PC-3 (cell line): ENCODE measurements at regions not wholly inside any gene's neighbourhood (a gene's known extent, or its start where the extent isn't known, plus 50 kb on each side); places are given as distances from the start of the nearest gene placed in this dataset.

Experiments
- ATAC-seq: fragments of 200-7000 bp; cut with Tn5 transposase; 2 replicates; pipeline ENCODE4 v1.9.1; 2020; ENCODE audit warnings: mild to moderate bottlenecking, moderate library complexity
- BruUV-seq: library from RNA; stranded (reverse); fragments of 400-500 nt; replicated peaks from 2 replicates; lab custom pipeline; 2021; lab: Mats Ljungman, UMichigan
- CTCF ChIA-PET: fragments of 300-600 bp; sonication (Branson Sonifier 250); formaldehyde crosslinking; loops from one replicate; lab custom pipeline; 2022; ENCODE audit warnings: antibody characterized with exemption; lab: Charles Lee
- POLR2A ChIA-PET: fragments of 300-600 bp; sonication (Branson Sonifier 250); formaldehyde crosslinking; loops from one replicate; lab custom pipeline; 2022; ENCODE audit warnings: antibody characterized with exemption; ENCODE audit not compliant: unreplicated experiment; lab: Charles Lee
- DNase-seq: peaks from one replicate; pipeline ENCODE4 v3.0.0-alpha.2; 2015
- H2AFZ ChIP-seq: fragments of 300-600 bp; sonication (generic); 2 replicates; pipeline ENCODE4 v1.6.0; 2016; ENCODE audit warnings: antibody characterized with exemption, low read length
- H3F3A ChIP-seq: fragments of 300-600 bp; sonication (generic); one replicate; pipeline ENCODE4 v1.6.0; 2017; ENCODE audit warnings: antibody characterized with exemption, low read length, control low read depth, mild to moderate bottlenecking; ENCODE audit not compliant: unreplicated experiment
- H3K27ac ChIP-seq: fragments of 300-600 bp; sonication (generic); 2 replicates; pipeline ENCODE4 v1.5.1; 2016; ENCODE audit warnings: mild to moderate bottlenecking, low read length
- H3K27me3 ChIP-seq: fragments of 300-600 bp; sonication (generic); 2 replicates; pipeline ENCODE4 v1.6.1; 2016; ENCODE audit warnings: low read length, mixed read lengths
- H3K36me3 ChIP-seq: fragments of 300-600 bp; sonication (generic); 2 replicates; pipeline ENCODE4 v1.6.1; 2016; ENCODE audit warnings: low read depth, mixed run types, low read length, mixed read lengths
- H3K4me1 ChIP-seq: fragments of 300-600 bp; sonication (generic); 2 replicates; pipeline ENCODE4 v1.5.1; 2016; ENCODE audit warnings: low read length; ENCODE audit not compliant: insufficient read depth
- H3K4me2 ChIP-seq: fragments of 300-600 bp; sonication (generic); 2 replicates; pipeline ENCODE4 v1.6.0; 2016; ENCODE audit warnings: low read length
- H3K4me3 ChIP-seq: fragments of 300-600 bp; sonication (generic); 2 replicates; pipeline ENCODE4 v1.5.1; 2016; ENCODE audit warnings: mild to moderate bottlenecking, low read length, mixed read lengths
- H3K79me2 ChIP-seq: fragments of 300-600 bp; sonication (generic); 2 replicates; pipeline ENCODE4 v1.6.1; 2017; ENCODE audit warnings: low read length, mixed read lengths
- H3K9ac ChIP-seq: fragments of 300-600 bp; sonication (generic); 2 replicates; pipeline ENCODE4 v1.6.0; 2016; ENCODE audit warnings: mild to moderate bottlenecking, low read length
- H3K9me2 ChIP-seq: fragments of 300-600 bp; sonication (generic); replicated peaks from 2 replicates; pipeline ENCODE4 v1.6.1; 2016; ENCODE audit warnings: mixed run types, low read length, mixed read lengths
- H3K9me3 ChIP-seq: fragments of 300-600 bp; sonication (generic); 2 replicates; pipeline ENCODE4 v1.6.1; 2016; ENCODE audit warnings: low read length, mixed read lengths
- H4K20me1 ChIP-seq: fragments of 300-600 bp; sonication (generic); 2 replicates; pipeline ENCODE4 v1.6.1; 2016; ENCODE audit warnings: low read length, mixed read lengths
- EZH2 ChIP-seq: fragments of 300-600 bp; sonication (generic); IDR thresholded peaks from one replicate; pipeline ENCODE4 v1.6.1; 2017; ENCODE audit warnings: antibody characterized with exemption, mild to moderate bottlenecking, low read length; ENCODE audit not compliant: unreplicated experiment
- EZH2phosphoT487 ChIP-seq: fragments of 300-600 bp; sonication (generic); IDR thresholded peaks from 2 replicates; pipeline ENCODE4 v1.6.1; 2018; ENCODE audit warnings: mild to moderate bottlenecking, antibody characterized with exemption, low read length, borderline replicate concordance
- intact Hi-C: fragments of 100-400 bp; cut with micrococcal nuclease; formaldehyde crosslinking; loops from 2 replicates; pipeline ENCODE4 v1.9.0; 2023
- TF ChIP-seq, protein P1 (sequence below): fragments of 300-600 bp; sonication (generic); conservative IDR thresholded peaks from 2 replicates; pipeline ENCODE4 v1.5.1; 2017; ENCODE audit warnings: antibody characterized with exemption, low read depth, mild to moderate bottlenecking, low read length

DNA sequence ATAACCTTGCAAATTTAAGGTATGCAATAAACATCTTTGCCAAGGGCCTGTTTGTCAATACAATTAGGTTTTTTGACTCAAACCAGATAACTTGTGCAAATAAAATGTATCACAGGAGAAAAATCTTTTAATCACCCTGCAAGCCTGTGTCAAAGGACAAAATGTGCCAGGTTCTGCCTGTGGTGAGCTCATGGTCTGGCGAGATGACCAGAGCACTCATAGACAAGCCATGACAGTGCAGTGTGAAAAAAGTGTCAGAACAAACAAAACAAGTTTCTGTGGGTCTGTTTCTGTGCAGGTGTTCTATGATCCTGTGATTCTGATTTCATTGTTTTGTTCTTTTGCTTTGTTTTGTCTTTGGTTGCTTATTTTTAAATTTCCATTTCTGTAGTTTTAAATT is 847.2 kb downstream of the VRK1 start:
- POLR2A ChIA-PET, result no interaction called here
- peaks cover 10% of the 10 kb centered on the region; the same call in 1 of the 2 replicates for H3K27me3 ChIP-seq
- no peaks in the 10 kb centered on the region for H3K36me3 ChIP-seq
- TF ChIP-seq, protein P1, sequence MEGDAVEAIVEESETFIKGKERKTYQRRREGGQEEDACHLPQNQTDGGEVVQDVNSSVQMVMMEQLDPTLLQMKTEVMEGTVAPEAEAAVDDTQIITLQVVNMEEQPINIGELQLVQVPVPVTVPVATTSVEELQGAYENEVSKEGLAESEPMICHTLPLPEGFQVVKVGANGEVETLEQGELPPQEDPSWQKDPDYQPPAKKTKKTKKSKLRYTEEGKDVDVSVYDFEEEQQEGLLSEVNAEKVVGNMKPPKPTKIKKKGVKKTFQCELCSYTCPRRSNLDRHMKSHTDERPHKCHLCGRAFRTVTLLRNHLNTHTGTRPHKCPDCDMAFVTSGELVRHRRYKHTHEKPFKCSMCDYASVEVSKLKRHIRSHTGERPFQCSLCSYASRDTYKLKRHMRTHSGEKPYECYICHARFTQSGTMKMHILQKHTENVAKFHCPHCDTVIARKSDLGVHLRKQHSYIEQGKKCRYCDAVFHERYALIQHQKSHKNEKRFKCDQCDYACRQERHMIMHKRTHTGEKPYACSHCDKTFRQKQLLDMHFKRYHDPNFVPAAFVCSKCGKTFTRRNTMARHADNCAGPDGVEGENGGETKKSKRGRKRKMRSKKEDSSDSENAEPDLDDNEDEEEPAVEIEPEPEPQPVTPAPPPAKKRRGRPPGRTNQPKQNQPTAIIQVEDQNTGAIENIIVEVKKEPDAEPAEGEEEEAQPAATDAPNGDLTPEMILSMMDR, result no peak
- no peak for TF ChIP-seq EZH2phosphoT487
- no peak for TF ChIP-seq EZH2
- no peaks in the 10 kb centered on the region for H3K4me1 ChIP-seq
- no peak overlapping the region for H2AFZ ChIP-seq
- no peaks in the 10 kb centered on the region for H3K9me2 ChIP-seq
- no peak overlapping the region for H3K4me3 ChIP-seq
- H3K27ac ChIP-seq, result no peak overlapping the region
- no peak overlapping the region for H3K9ac ChIP-seq
- H4K20me1 ChIP-seq, result no peaks in the 10 kb centered on the region
- no peaks in the 10 kb centered on the region for H3F3A ChIP-seq
- H3K4me2 ChIP-seq, result no peak overlapping the region
- no peaks in the 10 kb centered on the region for H3K9me3 ChIP-seq
- no peaks in the 10 kb centered on the region for H3K79me2 ChIP-seq
- intact Hi-C loops, result no loop called here
- ATAC-seq (no peak), DNase-seq (peak; percentile 32)
- CTCF ChIA-PET, result no interaction called here
- no TSS peak for BruUV-seq

DNA sequence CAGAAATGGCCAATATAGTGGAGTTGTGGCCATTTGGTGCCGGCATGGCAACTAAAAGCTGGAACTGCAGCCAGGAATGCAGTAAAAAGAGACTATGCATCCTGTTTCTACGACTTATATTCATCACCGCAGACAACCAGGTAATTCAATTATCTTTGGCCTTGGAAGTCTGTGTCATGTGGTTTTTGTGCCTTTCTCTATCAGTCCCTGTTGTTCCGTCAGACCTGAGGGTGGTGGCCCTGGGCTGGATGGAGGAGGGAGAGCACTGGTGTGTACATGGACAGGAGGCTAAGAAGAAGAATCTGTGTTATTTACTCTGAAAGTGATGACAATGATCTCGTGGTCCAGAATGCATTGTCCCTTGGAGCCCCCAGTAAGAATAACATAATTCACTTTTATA is 852.6 kb downstream of the VRK1 start:
- BruUV-seq, result no TSS peak
- Histone ChIP-seq H3K4me3 (no peak overlapping the region), H3F3A (no peaks in the 10 kb centered on the region), H3K4me1 (no peaks in the 10 kb centered on the region), H3K9me3 (no peaks in the 10 kb centered on the region), H3K4me2 (no peak overlapping the region), H3K27ac (no peak overlapping the region), H4K20me1 (no peaks in the 10 kb centered on the region), H3K79me2 (no peaks in the 10 kb centered on the region), H3K27me3 (peaks cover 5% of the 10 kb centered on the region; the same call in 1 of the 2 replicates), H3K9ac (no peak overlapping the region), H2AFZ (no peak overlapping the region), H3K36me3 (no peaks in the 10 kb centered on the region), H3K9me2 (no peaks in the 10 kb centered on the region)
- intact Hi-C loops, result no loop called here
- POLR2A ChIA-PET, result no interaction called here
- no peak for DNase-seq
- no peak for TF ChIP-seq EZH2phosphoT487
- no peak for TF ChIP-seq EZH2
- TF ChIP-seq, protein P1, result no peak
- ATAC-seq, result no peak
- CTCF ChIA-PET, result no interaction called here

DNA sequence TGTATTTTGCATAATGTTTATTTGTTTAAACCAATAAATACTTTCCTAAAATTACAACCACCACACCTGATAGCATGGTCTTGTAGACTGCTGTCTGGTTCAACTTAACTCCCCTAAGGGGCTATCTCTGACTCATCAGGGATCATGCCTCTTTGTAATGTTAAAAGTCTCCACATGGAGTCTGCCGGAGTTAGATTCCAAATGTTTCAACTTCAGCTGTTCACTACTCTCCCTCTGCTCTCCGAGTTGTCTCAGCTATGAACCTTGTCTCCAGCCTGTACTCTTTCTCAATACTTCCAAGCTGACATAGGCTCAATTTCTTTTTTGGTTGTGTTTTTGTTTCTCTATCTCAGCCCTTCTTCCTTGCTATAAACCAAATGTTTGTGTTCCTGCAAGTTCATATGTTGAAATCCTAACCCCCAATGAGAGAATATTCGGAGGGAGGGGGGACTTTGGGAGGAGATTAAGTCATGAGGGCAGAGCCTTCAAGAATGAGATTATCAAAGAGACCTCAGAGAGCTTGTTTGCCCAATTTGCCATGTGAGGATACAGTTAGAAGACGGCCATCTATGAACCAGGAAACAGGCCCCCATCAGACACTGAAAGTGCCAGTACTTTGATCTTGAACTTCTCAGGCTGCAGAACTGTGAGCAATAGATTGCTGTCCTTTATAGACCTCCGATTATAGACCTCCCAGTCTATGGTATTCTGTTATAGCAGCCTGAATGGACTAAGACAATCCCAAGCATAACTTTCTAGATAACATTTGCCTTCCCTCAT is 858.2 kb downstream of the VRK1 start:
- H3K4me3 ChIP-seq, result no peak overlapping the region
- H3K36me3 ChIP-seq, result no peaks in the 10 kb centered on the region
- H3K4me2 ChIP-seq, result no peak overlapping the region
- H3K27ac ChIP-seq, result no peak overlapping the region
- H3K79me2 ChIP-seq, result no peaks in the 10 kb centered on the region
- no peaks in the 10 kb centered on the region for H3K9me2 ChIP-seq
- DNase-seq (peak; percentile 25), ATAC-seq (no peak)
- H3K9ac ChIP-seq, result no peak overlapping the region
- H3K9me3 ChIP-seq, result no peaks in the 10 kb centered on the region
- CTCF ChIA-PET, result no interaction called here
- H3F3A ChIP-seq, result no peaks in the 10 kb centered on the region
- BruUV-seq, result no TSS peak
- no peak overlapping the region for H2AFZ ChIP-seq
- no peaks in the 10 kb centered on the region for H4K20me1 ChIP-seq
- TF ChIP-seq, protein P1, result no peak
- TF ChIP-seq EZH2 (no peak), EZH2phosphoT487 (no peak)
- H3K4me1 ChIP-seq, result no peaks in the 10 kb centered on the region
- intact Hi-C loops, result no loop called here
- POLR2A ChIA-PET, result interaction anchor here (0.5 kb wide), 1 partner anchor 188 kb away, joined by 5 read pairs; no protein-coding TSS in a partner anchor
- peaks cover 5% of the 10 kb centered on the region; the same call in 1 of the 2 replicates for H3K27me3 ChIP-seq
